PC-3 (cell line): ENCODE measurements at regions not wholly inside any gene's neighbourhood (a gene's known extent, or its start where the extent isn't known, plus 50 kb on each side); places are given as distances from the start of the nearest gene placed in this dataset.

Source experiments
- ATAC-seq: fragments of 200-7000 bp; cut with Tn5 transposase; 2 replicates; pipeline ENCODE4 v1.9.1; 2020; ENCODE audit warnings: mild to moderate bottlenecking, moderate library complexity
- BruUV-seq: library from RNA; stranded (reverse); fragments of 400-500 nt; replicated peaks from 2 replicates; lab custom pipeline; 2021; lab: Mats Ljungman, UMichigan
- CTCF ChIA-PET: fragments of 300-600 bp; sonication (Branson Sonifier 250); formaldehyde crosslinking; loops from one replicate; lab custom pipeline; 2022; ENCODE audit warnings: antibody characterized with exemption; lab: Charles Lee
- POLR2A ChIA-PET: fragments of 300-600 bp; sonication (Branson Sonifier 250); formaldehyde crosslinking; loops from one replicate; lab custom pipeline; 2022; ENCODE audit warnings: antibody characterized with exemption; ENCODE audit not compliant: unreplicated experiment; lab: Charles Lee
- DNase-seq: peaks from one replicate; pipeline ENCODE4 v3.0.0-alpha.2; 2015
- H2AFZ ChIP-seq: fragments of 300-600 bp; sonication (generic); 2 replicates; pipeline ENCODE4 v1.6.0; 2016; ENCODE audit warnings: antibody characterized with exemption, low read length
- H3F3A ChIP-seq: fragments of 300-600 bp; sonication (generic); one replicate; pipeline ENCODE4 v1.6.0; 2017; ENCODE audit warnings: antibody characterized with exemption, low read length, control low read depth, mild to moderate bottlenecking; ENCODE audit not compliant: unreplicated experiment
- H3K27ac ChIP-seq: fragments of 300-600 bp; sonication (generic); 2 replicates; pipeline ENCODE4 v1.5.1; 2016; ENCODE audit warnings: mild to moderate bottlenecking, low read length
- H3K27me3 ChIP-seq: fragments of 300-600 bp; sonication (generic); 2 replicates; pipeline ENCODE4 v1.6.1; 2016; ENCODE audit warnings: low read length, mixed read lengths
- H3K36me3 ChIP-seq: fragments of 300-600 bp; sonication (generic); 2 replicates; pipeline ENCODE4 v1.6.1; 2016; ENCODE audit warnings: low read depth, mixed run types, low read length, mixed read lengths
- H3K4me1 ChIP-seq: fragments of 300-600 bp; sonication (generic); 2 replicates; pipeline ENCODE4 v1.5.1; 2016; ENCODE audit warnings: low read length; ENCODE audit not compliant: insufficient read depth
- H3K4me2 ChIP-seq: fragments of 300-600 bp; sonication (generic); 2 replicates; pipeline ENCODE4 v1.6.0; 2016; ENCODE audit warnings: low read length
- H3K4me3 ChIP-seq: fragments of 300-600 bp; sonication (generic); 2 replicates; pipeline ENCODE4 v1.5.1; 2016; ENCODE audit warnings: mild to moderate bottlenecking, low read length, mixed read lengths
- H3K79me2 ChIP-seq: fragments of 300-600 bp; sonication (generic); 2 replicates; pipeline ENCODE4 v1.6.1; 2017; ENCODE audit warnings: low read length, mixed read lengths
- H3K9ac ChIP-seq: fragments of 300-600 bp; sonication (generic); 2 replicates; pipeline ENCODE4 v1.6.0; 2016; ENCODE audit warnings: mild to moderate bottlenecking, low read length
- H3K9me2 ChIP-seq: fragments of 300-600 bp; sonication (generic); replicated peaks from 2 replicates; pipeline ENCODE4 v1.6.1; 2016; ENCODE audit warnings: mixed run types, low read length, mixed read lengths
- H3K9me3 ChIP-seq: fragments of 300-600 bp; sonication (generic); 2 replicates; pipeline ENCODE4 v1.6.1; 2016; ENCODE audit warnings: low read length, mixed read lengths
- H4K20me1 ChIP-seq: fragments of 300-600 bp; sonication (generic); 2 replicates; pipeline ENCODE4 v1.6.1; 2016; ENCODE audit warnings: low read length, mixed read lengths
- CTCF ChIP-seq: fragments of 300-600 bp; sonication (generic); conservative IDR thresholded peaks from 2 replicates; pipeline ENCODE4 v1.5.1; 2017; ENCODE audit warnings: antibody characterized with exemption, low read depth, mild to moderate bottlenecking, low read length
- EZH2 ChIP-seq: fragments of 300-600 bp; sonication (generic); IDR thresholded peaks from one replicate; pipeline ENCODE4 v1.6.1; 2017; ENCODE audit warnings: antibody characterized with exemption, mild to moderate bottlenecking, low read length; ENCODE audit not compliant: unreplicated experiment
- EZH2phosphoT487 ChIP-seq: fragments of 300-600 bp; sonication (generic); IDR thresholded peaks from 2 replicates; pipeline ENCODE4 v1.6.1; 2018; ENCODE audit warnings: mild to moderate bottlenecking, antibody characterized with exemption, low read length, borderline replicate concordance
- intact Hi-C: fragments of 100-400 bp; cut with micrococcal nuclease; formaldehyde crosslinking; loops from 2 replicates; pipeline ENCODE4 v1.9.0; 2023

- TF ChIP-seq CTCF (no peak), EZH2 (no peak), EZH2phosphoT487 (no peak)
- Histone ChIP-seq H3K9me3 (no peaks in the 10 kb centered on the region), H3F3A (no peaks in the 10 kb centered on the region), H3K4me3 (no peak overlapping the region), H3K9me2 (no peaks in the 10 kb centered on the region), H4K20me1 (no peaks in the 10 kb centered on the region), H3K36me3 (no peaks in the 10 kb centered on the region), H3K4me1 (no peaks in the 10 kb centered on the region), H3K27me3 (no peaks in the 10 kb centered on the region), H3K4me2 (no peak overlapping the region), H3K27ac (no peak overlapping the region), H3K79me2 (no peaks in the 10 kb centered on the region), H3K9ac (no peak overlapping the region), H2AFZ (no peak overlapping the region)
- CTCF ChIA-PET, result no interaction called here
- POLR2A ChIA-PET, result no interaction called here
- ATAC-seq, result no peak
- DNase-seq, result no peak
- intact Hi-C loops, result no loop called here
- BruUV-seq, result no TSS peak
Observed at GRCh38 chr16:62974424-62974823, 938.2 kb upstream of the CDH8 start.

GRCh38 chr16:62970851-62971250, 934.6 kb upstream of the CDH8 start:
- ATAC-seq (no peak), DNase-seq (no peak)
- Histone ChIP-seq H3K79me2 (no peaks in the 10 kb centered on the region), H3K9ac (no peak overlapping the region), H3K27ac (no peak overlapping the region), H3K36me3 (no peaks in the 10 kb centered on the region), H3K4me1 (no peaks in the 10 kb centered on the region), H3K4me3 (no peak overlapping the region), H4K20me1 (no peaks in the 10 kb centered on the region), H3K4me2 (no peak overlapping the region), H2AFZ (no peak overlapping the region), H3F3A (no peaks in the 10 kb centered on the region), H3K27me3 (no peaks in the 10 kb centered on the region), H3K9me2 (no peaks in the 10 kb centered on the region), H3K9me3 (no peaks in the 10 kb centered on the region)
- ChIA-PET CTCF (no interaction called here), POLR2A (no interaction called here)
- TF ChIP-seq EZH2phosphoT487 (no peak), CTCF (no peak), EZH2 (no peak)
- no TSS peak for BruUV-seq
- intact Hi-C loops, result no loop called here

- no peaks in the 10 kb centered on the region for H3K9me3 ChIP-seq
- H3K4me2 ChIP-seq, result no peak overlapping the region
- POLR2A ChIA-PET, result no interaction called here
- ATAC-seq (no peak), DNase-seq (no peak)
- no peaks in the 10 kb centered on the region for H3K79me2 ChIP-seq
- TF ChIP-seq CTCF, result no peak
- no peak for TF ChIP-seq EZH2
- no peak for TF ChIP-seq EZH2phosphoT487
- H3K27ac ChIP-seq, result no peak overlapping the region
- BruUV-seq, result no TSS peak
- no peak overlapping the region for H3K9ac ChIP-seq
- intact Hi-C loops, result no loop called here
- CTCF ChIA-PET, result no interaction called here
- H3K27me3 ChIP-seq, result no peaks in the 10 kb centered on the region
- no peaks in the 10 kb centered on the region for H4K20me1 ChIP-seq
- no peak overlapping the region for H2AFZ ChIP-seq
- no peaks in the 10 kb centered on the region for H3F3A ChIP-seq
- H3K36me3 ChIP-seq, result no peaks in the 10 kb centered on the region
- H3K4me1 ChIP-seq, result no peaks in the 10 kb centered on the region
- no peak overlapping the region for H3K4me3 ChIP-seq
- H3K9me2 ChIP-seq, result no peaks in the 10 kb centered on the region
Observed at GRCh38 chr16:62969711-62970318, 933.6 kb upstream of the CDH8 start.
